GM18907 (cell line): ENCODE measurements at regions not wholly inside any gene's neighbourhood (a gene's known extent, or its start where the extent isn't known, plus 50 kb on each side); places are given as distances from the start of the nearest gene placed in this dataset.
"Not testable (repeated sequence)": the region's sequence is repeated elsewhere in the genome, so short reads cannot be mapped to it uniquely, and the experiment has no call there.

ENCODE experiments used
- ATAC-seq: cut with Tn5 transposase; IDR thresholded peaks from one replicate; pipeline ENCODE4 v1.9.1; 2021; ENCODE audit warnings: mild to moderate bottlenecking, moderate library complexity; ENCODE audit not compliant: unreplicated experiment

GRCh38 chr6:67462725-67463124 is 1172.4 kb upstream of the ADGRB3 start:
- ATAC-seq = not testable (repeated sequence)

GRCh38 chr6:67459556-67459955 is 1175.5 kb upstream of the ADGRB3 start:
- no peak for ATAC-seq

- no peak for ATAC-seq
Measured at GRCh38 chr6:67458265-67458664, 1176.8 kb upstream of the ADGRB3 start.

GRCh38 chr6:67451874-67452273 is 1183.2 kb upstream of the ADGRB3 start:
- ATAC-seq = no peak

- ATAC-seq = no peak
Measured at GRCh38 chr6:67450641-67451040, 1184.4 kb upstream of the ADGRB3 start.

GRCh38 chr6:67449602-67450001 is 1185.5 kb upstream of the ADGRB3 start:
- no peak for ATAC-seq

GRCh38 chr6:67433124-67433523 is 1202.0 kb upstream of the ADGRB3 start:
- ATAC-seq = no peak

- ATAC-seq = no peak
Measured at GRCh38 chr6:67431076-67431475, 1204.0 kb upstream of the ADGRB3 start.

- not testable (repeated sequence) for ATAC-seq
Measured at GRCh38 chr6:67426686-67427085, 1208.4 kb upstream of the ADGRB3 start.

- ATAC-seq = no peak
Measured at GRCh38 chr6:67412035-67412434, 1223.0 kb upstream of the ADGRB3 start.

- no peak for ATAC-seq
Measured at GRCh38 chr6:67411036-67411435, 1224.0 kb upstream of the ADGRB3 start.

GRCh38 chr6:67394254-67394653 is 1240.8 kb upstream of the ADGRB3 start:
- no peak for ATAC-seq

- no peak for ATAC-seq
Measured at GRCh38 chr6:67393356-67393755, 1241.7 kb upstream of the ADGRB3 start.

- ATAC-seq = no peak
Measured at GRCh38 chr6:67391955-67392354, 1243.1 kb upstream of the ADGRB3 start.

GRCh38 chr6:67369679-67370078 is 1265.4 kb upstream of the ADGRB3 start:
- ATAC-seq = no peak

- ATAC-seq = no peak
Measured at GRCh38 chr6:67362976-67363375, 1272.1 kb upstream of the ADGRB3 start.

- ATAC-seq = no peak
Measured at GRCh38 chr6:67361264-67361663, 1273.8 kb upstream of the ADGRB3 start.

GRCh38 chr6:67358241-67358640 is 1276.8 kb upstream of the ADGRB3 start:
- ATAC-seq = no peak

GRCh38 chr6:67353861-67354260 is 1281.2 kb upstream of the ADGRB3 start:
- no peak for ATAC-seq

- ATAC-seq = no peak
Measured at GRCh38 chr6:67352717-67353116, 1282.4 kb upstream of the ADGRB3 start.

- ATAC-seq = no peak
Measured at GRCh38 chr6:67350729-67351128, 1284.4 kb upstream of the ADGRB3 start.

- no peak for ATAC-seq
Measured at GRCh38 chr6:67345946-67346345, 1289.1 kb upstream of the ADGRB3 start.

GRCh38 chr6:67336014-67336413 is 1299.1 kb upstream of the ADGRB3 start:
- ATAC-seq = no peak

- ATAC-seq = no peak
Measured at GRCh38 chr6:67331304-67331703, 1303.8 kb upstream of the ADGRB3 start.
